Heart right ventricle (tissue), 16 donors: ENCODE measurements at regions not wholly inside any gene's neighbourhood (a gene's known extent, or its start where the extent isn't known, plus 50 kb on each side); places are given as distances from the start of the nearest gene placed in this dataset.

Source experiments
- ATAC-seq, 8 donors: fragments of 200-7000 bp; cut with Tn5 transposase; one replicate each; pipeline ENCODE4 v1.9.1; 2020; ENCODE audit warnings: mild to moderate bottlenecking in 8 of 8, moderate library complexity in 8 of 8, moderate number of reproducible peaks in 1 of 8
- DNase-seq, 2 donors: peaks; one replicate each; pipeline ENCODE4 v3.0.0-alpha.2; 2020
- H3K27ac ChIP-seq, 10 donors: fragments of 200-600 bp; sonication (generic) in 2 of 10; one replicate each; pipeline versions ENCODE4 v1.5.0 to v1.8.0; 2020 to 2022; ENCODE audit warnings: mild to moderate bottlenecking in 3 of 10
- H3K27me3 ChIP-seq, 7 donors: fragments of 200-600 bp; one replicate each; pipeline ENCODE4 v1.8.0; 2021 to 2022; ENCODE audit warnings: mild to moderate bottlenecking in 2 of 7
- H3K36me3 ChIP-seq, 9 donors: fragments of 200-600 bp; sonication (generic) in 1 of 9; one replicate each; pipeline versions ENCODE4 v1.5.0 to v1.8.0; 2020 to 2022; ENCODE audit warnings: mild to moderate bottlenecking in 2 of 9
- H3K4me1 ChIP-seq, 9 donors: fragments of 200-600 bp; sonication (generic) in 1 of 9; one replicate each; pipeline versions ENCODE4 v1.5.0 to v1.8.0; 2020 to 2022; ENCODE audit warnings: mild to moderate bottlenecking in 4 of 9
- H3K4me3 ChIP-seq, 10 donors: fragments of 200-600 bp; sonication (generic) in 2 of 10; one replicate each; pipeline versions ENCODE4 v1.5.0 to v1.8.0; 2020 to 2022; ENCODE audit warnings: mild to moderate bottlenecking in 7 of 10, moderate library complexity in 2 of 10
- H3K9me3 ChIP-seq, 11 donors: fragments of 200-600 bp in 10 of 11; sonication (generic) in 2 of 11; one replicate each; pipeline versions ENCODE4 v1.5.0 to v1.8.0; 2013 to 2022; ENCODE audit warnings: mild to moderate bottlenecking in 2 of 11, control low read depth in 1 of 11, moderate library complexity in 1 of 11
- CTCF ChIP-seq, 9 donors: fragments of 200-600 bp; sonication (generic) in 2 of 9; IDR thresholded peaks; one replicate each; pipeline versions ENCODE4 v1.5.0 to v1.8.0; 2021 to 2022; ENCODE audit warnings: antibody characterized with exemption in 9 of 9, mild to moderate bottlenecking in 5 of 9, moderate library complexity in 1 of 9
- WGBS, 2 donors: extraction: QIAGEN DNeasy Blood & Tissue Kit; methylation state at CpG; one replicate each; pipeline ENCODE4 v1.1.7; 2013; ENCODE audit warnings: inconsistent platforms in 1 of 2; 5-methylcytosine and 5-hydroxymethylcytosine counted together
- intact Hi-C, 10 donors: fragments of 100-400 bp; cut with DNase I; formaldehyde crosslinking; loops; one replicate each; pipeline versions ENCODE4 v1.11.1 to v1.14.2; 2022
- donor health status: Arrhythmogenic right ventricular cardiomyopathy.
- donor health status: ischemic (EF 13 %, LVEDD 7.1; RV severe dilation, severe dysfunction).
- donor health status: healthy with polysubstance abuse.
- donor health status: DM: no; HTN: yes; CAD: no.
- donor health status: DM: no; HTN: no; CAD: no.
- donor health status: ischemic (EF 25% LVEDD 6.9; RV normal size, moderate dysfunction).
- donor health status: ischemic (EF 25% LVEDD 5.7; RV mildly dilated, moderate dysfunction).
- donor health status: healthy.
- donor health status: DM: yes; HTN: yes; CAD: no.
- donor health status: Ischemic cardiomyopathy.
- donor health status: ischemic (EF 35%, LVEDD 5.7; RV mildly dilated, moderate dysfunction).
- donor health status: nonischemic (EF 11% LVEDD 7.7; RV severe dilation, severe dysfunction).
- donor health status: DM: yes; HTN: yes; CAD: no.
- donor health status: PGD.
- donor health status: ischemic (EF 29% LVEDD 5.4; RV normal size, mild dysfunction).
- donor health status: nonischemic (EF 23%, LVEDD 6.1; RV moderate dilation, normal function).

- WGBS, 2 donors = 92 to 95% methylated on average over 11 to 14 of the region's 14 CpGs
- TF ChIP-seq CTCF (IDR thresholded peaks at IDR 0.05) = no peak
- ATAC-seq (no peak), DNase-seq (no peak)
- peaks cover 0 to 12% (median 0%) of the 10 kb centered on the region in 9 donors for H3K4me1 ChIP-seq
- no peak overlapping the region for H3K4me3 ChIP-seq
- intact Hi-C loops = no loop called here
- H3K27me3 ChIP-seq = no peaks in the 10 kb centered on the region
- H3K27ac ChIP-seq = no peak overlapping the region
- H3K36me3 ChIP-seq = no peaks in the 10 kb centered on the region
- no peaks in the 10 kb centered on the region for H3K9me3 ChIP-seq
These were observed 371.3 kb upstream of the HS6ST1 start for GRCh38 chr2:128689971-128690370.

- no peak for DNase-seq
- peaks cover 0 to 4% (median 0%) of the 10 kb centered on the region in 7 donors for H3K27me3 ChIP-seq
- TF ChIP-seq CTCF (IDR thresholded peaks at IDR 0.05) = no peak
These were observed 371.8 kb upstream of the HS6ST1 start for GRCh38 chr2:128690431-128690830.

GRCh38 chr2:128690869-128691268, 372.2 kb upstream of the HS6ST1 start:
- ATAC-seq = no peak

More at GRCh38 chr2:128690431-128690830, 371.8 kb upstream of the HS6ST1 start:
- intact Hi-C loops = no loop called here
- ATAC-seq = peak in 1 of 8 donors; percentile 35
- Histone ChIP-seq H3K9me3 (no peaks in the 10 kb centered on the region), H3K4me3 (no peak overlapping the region), H3K36me3 (no peaks in the 10 kb centered on the region), H3K27ac (no peak overlapping the region), H3K4me1 (peaks cover 0 to 12% (median 0%) of the 10 kb centered on the region in 9 donors)
- 94 to 95% methylated on average over 10 to 14 of the region's 14 CpGs for WGBS, 2 donors

GRCh38 chr2:128691526-128691925, 372.9 kb upstream of the HS6ST1 start:
- ATAC-seq (no peak), DNase-seq (no peak)
- WGBS, 2 donors = 74 to 77% methylated on average over 6 of the region's 6 CpGs
- Histone ChIP-seq H3K4me1 (peaks cover 0 to 5% (median 0%) of the 10 kb centered on the region in 9 donors), H3K36me3 (no peaks in the 10 kb centered on the region), H3K27me3 (peaks cover 0 to 6% (median 3%) of the 10 kb centered on the region in 7 donors), H3K27ac (no peak overlapping the region), H3K4me3 (no peak overlapping the region), H3K9me3 (no peaks in the 10 kb centered on the region)
- TF ChIP-seq CTCF (IDR thresholded peaks at IDR 0.05) = no peak
- intact Hi-C loops = no loop called here

More at GRCh38 chr2:128690869-128691268, 372.2 kb upstream of the HS6ST1 start:
- DNase-seq = no peak
- Histone ChIP-seq H3K4me3 (no peak overlapping the region), H3K4me1 (peaks cover 0 to 11% (median 0%) of the 10 kb centered on the region in 9 donors), H3K27ac (no peak overlapping the region), H3K27me3 (peaks cover 0 to 5% (median 0%) of the 10 kb centered on the region in 7 donors), H3K36me3 (no peaks in the 10 kb centered on the region), H3K9me3 (no peaks in the 10 kb centered on the region)
- no peak for TF ChIP-seq CTCF (IDR thresholded peaks at IDR 0.05)
- intact Hi-C loops = no loop called here
- WGBS, 2 donors = 74 to 85% methylated on average over 9 of the region's 9 CpGs
